Stimulated activated CD4-positive, alpha-beta T cell treated with anti-CD3 and anti-CD28 coated beads, Interleukin-15, amount 100 ng/mL, for 1 hour (primary cell): ENCODE measurements at regions not wholly inside any gene's neighbourhood (a gene's known extent, or its start where the extent isn't known, plus 50 kb on each side); places are given as distances from the start of the nearest gene placed in this dataset.
"Not testable (repeated sequence)": the region's sequence is repeated elsewhere in the genome, so short reads cannot be mapped to it uniquely, and the experiment has no call there.

Experiments
- DNase-seq, 2 donors: peaks; one replicate each; pipeline ENCODE4 v3.0.0-alpha.2; 2020; ENCODE audit warnings: low read depth in 1 of 2, low spot score in 1 of 2

DNA sequence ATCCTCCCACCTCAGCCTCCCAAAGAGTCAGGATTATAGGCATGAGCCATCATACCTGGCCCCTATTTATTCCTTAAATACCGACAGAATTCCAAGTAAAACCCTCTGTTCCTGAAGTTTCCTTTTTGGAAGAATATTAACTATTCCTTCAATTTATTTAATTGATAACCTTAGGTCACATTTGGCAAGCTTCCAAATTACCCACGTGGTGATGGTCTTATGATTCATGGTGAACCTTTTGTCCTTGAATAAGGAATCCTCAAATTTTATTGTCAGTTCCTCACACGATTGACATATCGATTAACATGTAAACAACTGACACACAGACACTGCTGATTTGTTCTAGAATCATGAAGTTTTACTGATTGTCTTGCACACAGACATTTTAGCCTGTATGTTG, 130.6 kb upstream of the LRRC61 start:
- DNase-seq: not testable (repeated sequence)

DNA sequence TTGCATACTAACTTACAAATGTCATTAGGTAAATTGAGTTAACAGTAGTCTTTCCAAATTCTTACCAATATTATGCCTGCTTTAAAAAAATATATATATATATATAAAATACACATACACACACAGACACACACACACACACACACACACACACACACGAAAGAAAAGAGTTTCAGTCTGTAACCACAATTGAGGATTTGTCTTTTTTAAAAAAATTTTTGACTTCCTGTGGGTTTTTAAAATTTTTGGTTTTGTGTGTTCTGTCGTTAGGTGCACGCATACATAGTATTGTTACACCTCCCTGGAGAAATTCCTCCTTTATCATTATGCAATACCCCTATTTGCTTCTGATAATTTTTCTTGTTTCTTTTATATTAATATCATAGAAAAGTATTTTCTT, 129.3 kb upstream of the LRRC61 start:
- not testable (repeated sequence) for DNase-seq
